Endothelial cell of umbilical vein (primary cell): ENCODE measurements at regions not wholly inside any gene's neighbourhood (a gene's known extent, or its start where the extent isn't known, plus 50 kb on each side); places are given as distances from the start of the nearest gene placed in this dataset.

Source experiments
- BruUV-seq: library from RNA; stranded (reverse); fragments of 400-500 nt; replicated peaks from 2 replicates; lab custom pipeline; 2021; lab: Mats Ljungman, UMichigan
- CTCF ChIA-PET: fragments of 300-600, 350-600 bp; sonication (Branson Sonifier 250); formaldehyde crosslinking; loops from one replicate; lab custom pipeline; 2021; ENCODE audit warnings: antibody characterized with exemption, inconsistent platforms; lab: Charles Lee
- POLR2A ChIA-PET: fragments of 300-600, 350-600 bp; sonication (Branson Sonifier 250); formaldehyde crosslinking; loops from one replicate; lab custom pipeline; 2021; ENCODE audit warnings: antibody characterized with exemption, inconsistent platforms; lab: Charles Lee
- DNase-seq: peaks from one replicate; pipeline ENCODE4 v3.0.0-alpha.2; 2011; ENCODE audit warnings: low read depth, low spot score
- FAIRE-seq: peaks from 2 replicates; lab custom pipeline; 2011; peaks lifted over from hg19 to GRCh38; lab: Jason Lieb, UNC
- H2AFZ ChIP-seq: 2 replicates; pipeline ENCODE4 v1.6.0; 2012; ENCODE audit warnings: low read depth, low read length, control low read depth, inconsistent platforms
- H3K27ac ChIP-seq: 2 replicates; pipeline ENCODE4 v1.5.1; 2011; ENCODE audit warnings: low read depth, mild to moderate bottlenecking, control low read depth, low read length, moderate library complexity; ENCODE audit not compliant: insufficient read depth
- H3K27me3 ChIP-seq, 2 experiments: 2 replicates each; pipeline versions ENCODE4 v1.6.0 to v1.6.1; 2011; ENCODE audit warnings: low read length in 2 of 2, mixed read lengths in 1 of 2; ENCODE audit not compliant: control insufficient read depth in 2 of 2, insufficient read depth in 2 of 2
- H3K36me3 ChIP-seq, 2 experiments: 2 replicates in 1 of 2; 3 replicates in 1 of 2; pipeline ENCODE4 v1.5.1; 2011; ENCODE audit warnings: low read length in 2 of 2, mild to moderate bottlenecking in 1 of 2, moderate library complexity in 1 of 2; ENCODE audit not compliant: control insufficient read depth in 2 of 2, insufficient read depth in 2 of 2; ENCODE audit errors: extremely low read depth in 1 of 2
- H3K4me1 ChIP-seq: 3 replicates; pipeline ENCODE4 v1.5.1; 2011; ENCODE audit warnings: mild to moderate bottlenecking, low read length; ENCODE audit not compliant: control insufficient read depth, insufficient read depth; ENCODE audit errors: extremely low read depth
- H3K4me2 ChIP-seq: 2 replicates; pipeline ENCODE4 v1.6.1; 2011; ENCODE audit warnings: low read length, control low read depth, mixed read lengths; ENCODE audit not compliant: insufficient read depth
- H3K4me3 ChIP-seq, 3 experiments: fragments of 200-600 bp in 1 of 3; sonication (generic), shearing (Covaris generic) in 1 of 3; replicated peaks in 1 of 3; 2 replicates each; pipeline ENCODE4 v1.5.1; 2011 to 2016; ENCODE audit warnings: control low read depth in 3 of 3, low read length in 3 of 3, mild to moderate bottlenecking in 2 of 3, inconsistent platforms in 1 of 3, low read depth in 1 of 3, moderate library complexity in 1 of 3; ENCODE audit not compliant: insufficient read depth in 1 of 3
- H3K79me2 ChIP-seq: 2 replicates; pipeline ENCODE4 v1.6.0; 2012; ENCODE audit warnings: low read length, inconsistent platforms; ENCODE audit not compliant: control insufficient read depth, insufficient read depth
- H3K9ac ChIP-seq: replicated peaks from 2 replicates; pipeline ENCODE3; 2011; ENCODE audit warnings: low read length, control low read depth; ENCODE audit not compliant: insufficient read depth; ENCODE audit errors: extremely low read depth
- H3K9me1 ChIP-seq: replicated peaks from 3 replicates; pipeline ENCODE4 v1.6.0; 2011; ENCODE audit warnings: mild to moderate bottlenecking, low read length; ENCODE audit not compliant: control insufficient read depth, insufficient read depth; ENCODE audit errors: extremely low read depth
- H3K9me3 ChIP-seq: replicated peaks from 2 replicates; pipeline ENCODE4 v1.5.1; 2012; ENCODE audit warnings: low read length, inconsistent platforms; ENCODE audit not compliant: control insufficient read depth, insufficient read depth
- H4K20me1 ChIP-seq: replicated peaks from 2 replicates; pipeline ENCODE3; 2011; ENCODE audit warnings: mild to moderate bottlenecking, low read length; ENCODE audit not compliant: control insufficient read depth, insufficient read depth; ENCODE audit errors: extremely low read depth
- CTCF ChIP-seq, 2 donors: IDR thresholded peaks; 1 replicate in 1 of 2; 2 replicates in 1 of 2; pipeline ENCODE4 v1.5.1; 2011; ENCODE audit warnings: low read length in 2 of 2, mild to moderate bottlenecking in 2 of 2, moderate library complexity in 2 of 2, control low read depth in 1 of 2, inconsistent platforms in 1 of 2, low read depth in 1 of 2; ENCODE audit not compliant: insufficient read depth in 1 of 2; ENCODE audit errors: extremely low read depth in 1 of 2
- EZH2 ChIP-seq: IDR thresholded peaks from 2 replicates; pipeline ENCODE4 v1.6.1; 2012; ENCODE audit warnings: borderline replicate concordance, low read depth, mild to moderate bottlenecking, moderate library complexity, low read length, inconsistent platforms; ENCODE audit not compliant: severe bottlenecking
- FOS ChIP-seq: IDR thresholded peaks from 2 replicates; pipeline ENCODE4 v1.6.1; 2011; ENCODE audit warnings: mild to moderate bottlenecking, low read length, moderate library complexity, borderline replicate concordance; ENCODE audit not compliant: insufficient read depth
- GATA2 ChIP-seq: IDR thresholded peaks from 2 replicates; pipeline ENCODE4 v1.7.0; 2011; ENCODE audit warnings: low read depth, mild to moderate bottlenecking, moderate library complexity, mixed read lengths, low read length; ENCODE audit not compliant: insufficient read length, insufficient read depth
- JUN ChIP-seq: IDR thresholded peaks from 2 replicates; pipeline ENCODE4 v1.6.1; 2011; ENCODE audit warnings: borderline replicate concordance, low read depth; ENCODE audit not compliant: insufficient read length, insufficient read depth
- MYC ChIP-seq: IDR thresholded peaks from one replicate; pipeline ENCODE4 v1.6.1; 2011; ENCODE audit warnings: mild to moderate bottlenecking, low read depth, low read length
- POLR2A ChIP-seq: IDR thresholded peaks from 2 replicates; pipeline ENCODE4 v1.6.1; 2012; ENCODE audit warnings: low read depth, mild to moderate bottlenecking, control low read depth, low read length
- POLR2AphosphoS5 ChIP-seq: IDR thresholded peaks from 2 replicates; pipeline ENCODE4 v1.6.1; 2012; ENCODE audit warnings: low read depth, mild to moderate bottlenecking, control low read depth, low read length, moderate library complexity; ENCODE audit not compliant: insufficient read depth
- dilution Hi-C: fragments of 300-500 bp; cut with MboI; formaldehyde crosslinking; loops from one replicate; pipeline ENCODE4 v1.15.0; 2019; ENCODE audit warnings: low sequenced_read_pairs; ENCODE audit not compliant: extremely low pct_ligation_motif_present
- intact Hi-C: fragments of 100-400 bp; cut with micrococcal nuclease; formaldehyde crosslinking; loops from one replicate; pipeline ENCODE4 v1.10.0; 2022
- TF ChIP-seq, protein P1 (sequence below): IDR thresholded peaks from 2 replicates; pipeline ENCODE4 v1.6.1; 2011; ENCODE audit not compliant: insufficient read depth, insufficient read length

DNA sequence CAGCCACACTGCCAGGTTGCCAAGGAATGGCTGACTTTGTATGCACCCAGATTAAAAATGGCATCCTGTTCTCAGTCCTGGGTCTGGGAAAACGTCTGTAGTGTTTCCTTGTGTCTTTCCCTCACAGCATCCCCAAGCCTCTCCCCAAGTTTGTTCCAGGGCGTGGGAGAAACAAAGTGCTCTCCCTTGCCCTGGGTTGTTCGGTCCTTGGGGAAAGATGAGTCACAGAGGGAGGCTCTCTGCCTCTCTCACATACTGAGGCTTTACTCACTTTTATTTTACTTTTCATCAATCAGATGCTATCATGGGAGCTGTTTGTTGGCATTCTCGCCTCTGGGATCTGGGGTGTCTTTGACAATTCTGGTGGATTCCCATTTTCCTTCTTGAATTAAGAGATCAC, 492.3 kb downstream of the XIRP2 start:
- ChIA-PET POLR2A (no interaction called here), CTCF (no interaction called here)
- Histone ChIP-seq H3K4me2 (no peak overlapping the region), H3K9ac (no peak overlapping the region), H3K4me3 (no peak overlapping the region), H4K20me1 (no peaks in the 10 kb centered on the region), H3K4me1 (no peaks in the 10 kb centered on the region), H3K36me3 (no peaks in the 10 kb centered on the region), H3K79me2 (no peaks in the 10 kb centered on the region), H3K27ac (no peak overlapping the region), H2AFZ (no peak overlapping the region), H3K9me3 (no peaks in the 10 kb centered on the region), H3K9me1 (no peaks in the 10 kb centered on the region), H3K27me3 (no peaks in the 10 kb centered on the region)
- intact Hi-C loops (no loop called here), dilution Hi-C loops (no loop called here)
- FAIRE-seq (no peak), DNase-seq (no peak)
- TF ChIP-seq POLR2AphosphoS5 (no peak), MYC (no peak), CTCF (IDR thresholded peaks at IDR 0.05; ENCODE audit: extremely low read depth in 1 of 2, insufficient read depth in 1 of 2, low read depth in 1 of 2, low read length in 2 of 2) (no peak), GATA2 (no peak), EZH2 (no peak), JUN (no peak), FOS (no peak), POLR2A (no peak)
- TF ChIP-seq, protein P1, sequence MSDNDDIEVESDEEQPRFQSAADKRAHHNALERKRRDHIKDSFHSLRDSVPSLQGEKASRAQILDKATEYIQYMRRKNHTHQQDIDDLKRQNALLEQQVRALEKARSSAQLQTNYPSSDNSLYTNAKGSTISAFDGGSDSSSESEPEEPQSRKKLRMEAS = no peak
- BruUV-seq = no TSS peak
